ENCODE measurements at regions not wholly inside any gene's neighbourhood (a gene's known extent, or its start where the extent isn't known, plus 50 kb on each side); places are given as distances from the start of the nearest gene placed in this dataset.

GRCh38 chr18:25553631-25554263 lies 201.8 kb upstream of the ZNF521 start:
- Mint-ChIP-seq H3K27me3 (ENCODE audit: unreplicated experiment) (no peaks in the 10 kb centered on the region), H3K4me1 (ENCODE audit: unreplicated experiment) (no peaks in the 10 kb centered on the region)
- no peak for DNase-seq (ENCODE audit: extremely low spot score, unreplicated experiment)

GRCh38 chr18:25544546-25545287 lies 192.8 kb upstream of the ZNF521 start:
- no peaks in the 10 kb centered on the region for H3K36me3 Mint-ChIP-seq (ENCODE audit: unreplicated experiment)
- TF ChIP-seq CTCF (IDR thresholded peaks at IDR 0.05), result no peak
- H3K4me3 Mint-ChIP-seq (ENCODE audit: unreplicated experiment), result no peak overlapping the region
- peaks cover 15% of the 10 kb centered on the region for H3K9me3 Mint-ChIP-seq (ENCODE audit: unreplicated experiment)
- no peaks in the 10 kb centered on the region for H3K4me1 Mint-ChIP-seq (ENCODE audit: unreplicated experiment)
- DNase-seq (ENCODE audit: extremely low spot score, unreplicated experiment), result no peak
- no peak overlapping the region for H3K27ac Mint-ChIP-seq (ENCODE audit: unreplicated experiment)
- no peaks in the 10 kb centered on the region for H3K27me3 Mint-ChIP-seq (ENCODE audit: unreplicated experiment)

More at GRCh38 chr18:25553631-25554263, 201.8 kb upstream of the ZNF521 start:
- Mint-ChIP-seq H3K27ac (ENCODE audit: unreplicated experiment) (no peak overlapping the region), H3K4me3 (ENCODE audit: unreplicated experiment) (no peak overlapping the region), H3K36me3 (ENCODE audit: unreplicated experiment) (no peaks in the 10 kb centered on the region), H3K9me3 (ENCODE audit: unreplicated experiment) (no peaks in the 10 kb centered on the region)
- TF ChIP-seq CTCF (IDR thresholded peaks at IDR 0.05), result no peak

GRCh38 chr18:25538175-25538922 lies 186.4 kb upstream of the ZNF521 start:
- Mint-ChIP-seq H3K4me3 (ENCODE audit: unreplicated experiment) (no peak overlapping the region), H3K27ac (ENCODE audit: unreplicated experiment) (no peak overlapping the region), H3K4me1 (ENCODE audit: unreplicated experiment) (no peaks in the 10 kb centered on the region), H3K27me3 (ENCODE audit: unreplicated experiment) (no peaks in the 10 kb centered on the region), H3K36me3 (ENCODE audit: unreplicated experiment) (no peaks in the 10 kb centered on the region), H3K9me3 (ENCODE audit: unreplicated experiment) (peaks cover 3% of the 10 kb centered on the region)
- TF ChIP-seq CTCF (IDR thresholded peaks at IDR 0.05), result no peak
- DNase-seq (ENCODE audit: extremely low spot score, unreplicated experiment), result no peak

- TF ChIP-seq CTCF (IDR thresholded peaks at IDR 0.05), result no peak
- no peak for DNase-seq (ENCODE audit: extremely low spot score, unreplicated experiment)
- Mint-ChIP-seq H3K36me3 (ENCODE audit: unreplicated experiment) (no peaks in the 10 kb centered on the region), H3K4me3 (ENCODE audit: unreplicated experiment) (no peak overlapping the region), H3K9me3 (ENCODE audit: unreplicated experiment) (peaks cover 3% of the 10 kb centered on the region), H3K27me3 (ENCODE audit: unreplicated experiment) (no peaks in the 10 kb centered on the region), H3K4me1 (ENCODE audit: unreplicated experiment) (no peaks in the 10 kb centered on the region), H3K27ac (ENCODE audit: unreplicated experiment) (no peak overlapping the region)
Observed at GRCh38 chr18:25535495-25535894, 183.5 kb upstream of the ZNF521 start.

GRCh38 chr18:25534401-25534800 lies 182.4 kb upstream of the ZNF521 start:
- Mint-ChIP-seq H3K27ac (ENCODE audit: unreplicated experiment) (no peak overlapping the region), H3K27me3 (ENCODE audit: unreplicated experiment) (no peaks in the 10 kb centered on the region)

More at GRCh38 chr18:25534401-25534800, 182.4 kb upstream of the ZNF521 start:
- no peak for TF ChIP-seq CTCF (IDR thresholded peaks at IDR 0.05)
- Mint-ChIP-seq H3K4me1 (ENCODE audit: unreplicated experiment) (no peaks in the 10 kb centered on the region), H3K36me3 (ENCODE audit: unreplicated experiment) (no peaks in the 10 kb centered on the region), H3K9me3 (ENCODE audit: unreplicated experiment) (peaks cover 3% of the 10 kb centered on the region), H3K4me3 (ENCODE audit: unreplicated experiment) (no peak overlapping the region)
- no peak for DNase-seq (ENCODE audit: extremely low spot score, unreplicated experiment)

Data from osteocyte (in vitro differentiated cells).